ENCODE measurements at regions not wholly inside any gene's neighbourhood (a gene's known extent, or its start where the extent isn't known, plus 50 kb on each side); places are given as distances from the start of the nearest gene placed in this dataset.
"Not testable (repeated sequence)": the region's sequence is repeated elsewhere in the genome, so short reads cannot be mapped to it uniquely, and the experiment has no call there.

GRCh38 chr3:118806423-118806822, 228.2 kb downstream of the IGSF11 start:
- H3K4me3 ChIP-seq = no peak overlapping the region
- no peak overlapping the region for H3K27ac ChIP-seq (ENCODE audit: low read depth in 1 of 2, low read length in 1 of 2)
- H3K27me3 ChIP-seq (ENCODE audit: control insufficient read depth in 3 of 3, insufficient read depth in 3 of 3, low read length in 2 of 3) = no peaks in the 10 kb centered on the region
- H3K9me3 ChIP-seq (ENCODE audit: control insufficient read depth in 4 of 4, insufficient read depth in 3 of 4, low read length in 3 of 4) = no peaks in the 10 kb centered on the region
- ATAC-seq (ENCODE audit: insufficient read depth, low FRiP score) (no peak), DNase-seq (no peak)
- WGBS, 2 donors = 91 to 92% methylated on average over 5 of the region's 5 CpGs
- no peak for TF ChIP-seq CTCF (IDR thresholded peaks at IDR 0.05; ENCODE audit: control extremely low read depth, extremely low read depth)
- peaks cover 0 to 15% (median 0%) of the 10 kb centered on the region in 5 donors for H3K4me1 ChIP-seq (ENCODE audit: control insufficient read depth in 5 of 5, insufficient read depth in 5 of 5, low read length in 5 of 5)
- H3K9ac ChIP-seq (ENCODE audit: insufficient read depth in 1 of 2, low read length in 2 of 2) = no peak overlapping the region
- no peaks in the 10 kb centered on the region for H3K36me3 ChIP-seq (ENCODE audit: control insufficient read depth in 4 of 4, insufficient read depth in 4 of 4, low read length in 4 of 4)

GRCh38 chr3:118807349-118807748, 227.3 kb downstream of the IGSF11 start:
- not testable (repeated sequence) for ATAC-seq (ENCODE audit: insufficient read depth, low FRiP score); H3K4me3 ChIP-seq; H3K36me3 ChIP-seq (ENCODE audit: control insufficient read depth in 4 of 4, insufficient read depth in 4 of 4, low read length in 4 of 4); H3K27ac ChIP-seq (ENCODE audit: low read depth in 1 of 2, low read length in 1 of 2); H3K9me3 ChIP-seq (ENCODE audit: control insufficient read depth in 4 of 4, insufficient read depth in 3 of 4, low read length in 3 of 4); DNase-seq; H3K9ac ChIP-seq (ENCODE audit: insufficient read depth in 1 of 2, low read length in 2 of 2); H3K27me3 ChIP-seq (ENCODE audit: control insufficient read depth in 3 of 3, insufficient read depth in 3 of 3, low read length in 2 of 3)
- H3K4me1 ChIP-seq (ENCODE audit: control insufficient read depth in 5 of 5, insufficient read depth in 5 of 5, low read length in 5 of 5) = peaks cover 0 to 17% (median 0%) of the 10 kb centered on the region in 5 donors
- WGBS, 2 donors = 86 to 93% methylated on average over 2 of the region's 2 CpGs

- DNase-seq = no peak
- H3K9ac ChIP-seq (ENCODE audit: insufficient read depth in 1 of 2, low read length in 2 of 2) = no peak overlapping the region
- H3K4me1 ChIP-seq (ENCODE audit: control insufficient read depth in 5 of 5, insufficient read depth in 5 of 5, low read length in 5 of 5) = peaks cover 0 to 17% (median 0%) of the 10 kb centered on the region in 5 donors
- no peaks in the 10 kb centered on the region for H3K9me3 ChIP-seq (ENCODE audit: control insufficient read depth in 4 of 4, insufficient read depth in 3 of 4, low read length in 3 of 4)
- no peaks in the 10 kb centered on the region for H3K27me3 ChIP-seq (ENCODE audit: control insufficient read depth in 3 of 3, insufficient read depth in 3 of 3, low read length in 2 of 3)
- no peak for TF ChIP-seq CTCF (IDR thresholded peaks at IDR 0.05; ENCODE audit: control extremely low read depth, extremely low read depth)
- no peak overlapping the region for H3K27ac ChIP-seq (ENCODE audit: low read depth in 1 of 2, low read length in 1 of 2)
- no peak for ATAC-seq (ENCODE audit: insufficient read depth, low FRiP score)
- no peak overlapping the region for H3K4me3 ChIP-seq
- WGBS, 2 donors = 51 to 56% methylated on average over 6 of the region's 6 CpGs
- no peaks in the 10 kb centered on the region for H3K36me3 ChIP-seq (ENCODE audit: control insufficient read depth in 4 of 4, insufficient read depth in 4 of 4, low read length in 4 of 4)
These were observed 225.9 kb downstream of the IGSF11 start for GRCh38 chr3:118808723-118809122.

GRCh38 chr3:118809696-118810498, 224.7 kb downstream of the IGSF11 start:
- WGBS, 2 donors = 80 to 81% methylated on average over 9 of the region's 9 CpGs
- H3K36me3 ChIP-seq (ENCODE audit: control insufficient read depth in 4 of 4, insufficient read depth in 4 of 4, low read length in 4 of 4) = no peaks in the 10 kb centered on the region

More at GRCh38 chr3:118809696-118810498, 224.7 kb downstream of the IGSF11 start:
- no peak overlapping the region for H3K27ac ChIP-seq (ENCODE audit: low read depth in 1 of 2, low read length in 1 of 2)
- H3K27me3 ChIP-seq (ENCODE audit: control insufficient read depth in 3 of 3, insufficient read depth in 3 of 3, low read length in 2 of 3) = no peaks in the 10 kb centered on the region
- ATAC-seq (ENCODE audit: insufficient read depth, low FRiP score) (no peak), DNase-seq (no peak)
- H3K4me3 ChIP-seq = no peak overlapping the region
- TF ChIP-seq CTCF (IDR thresholded peaks at IDR 0.05; ENCODE audit: control extremely low read depth, extremely low read depth) = no peak
- H3K4me1 ChIP-seq (ENCODE audit: control insufficient read depth in 5 of 5, insufficient read depth in 5 of 5, low read length in 5 of 5) = peaks cover 0 to 17% (median 0%) of the 10 kb centered on the region in 5 donors
- H3K9ac ChIP-seq (ENCODE audit: insufficient read depth in 1 of 2, low read length in 2 of 2) = no peak overlapping the region
- H3K9me3 ChIP-seq (ENCODE audit: control insufficient read depth in 4 of 4, insufficient read depth in 3 of 4, low read length in 3 of 4) = no peaks in the 10 kb centered on the region
